SKM-1 (cell line): ENCODE measurements at regions not wholly inside any gene's neighbourhood (a gene's known extent, or its start where the extent isn't known, plus 50 kb on each side); places are given as distances from the start of the nearest gene placed in this dataset.

Experiments used
- DNase-seq: peaks from one replicate; lab custom pipeline; 2025; ENCODE audit not compliant: unreplicated experiment; lab: John Stamatoyannopoulos, UW

DNA sequence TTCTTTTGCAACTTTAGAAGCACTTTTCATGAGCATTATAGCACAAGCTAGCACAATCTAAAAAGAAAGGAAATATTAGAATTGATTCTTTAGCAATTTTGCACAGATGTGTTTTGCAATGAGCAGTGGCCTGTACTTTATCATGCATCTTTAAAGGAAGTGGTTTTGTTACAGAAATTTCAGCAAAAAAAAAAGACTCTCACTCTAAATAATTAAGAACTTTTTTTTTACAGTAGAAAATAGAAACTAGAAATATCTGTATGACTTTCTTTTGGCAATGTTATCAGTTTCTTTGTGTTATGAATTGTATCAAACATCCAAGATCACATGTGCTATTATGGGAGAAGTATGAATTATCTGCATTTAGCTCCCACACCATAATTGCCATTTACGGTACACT is 195.7 kb upstream of the KLF6 start:
- no peak for DNase-seq

DNA sequence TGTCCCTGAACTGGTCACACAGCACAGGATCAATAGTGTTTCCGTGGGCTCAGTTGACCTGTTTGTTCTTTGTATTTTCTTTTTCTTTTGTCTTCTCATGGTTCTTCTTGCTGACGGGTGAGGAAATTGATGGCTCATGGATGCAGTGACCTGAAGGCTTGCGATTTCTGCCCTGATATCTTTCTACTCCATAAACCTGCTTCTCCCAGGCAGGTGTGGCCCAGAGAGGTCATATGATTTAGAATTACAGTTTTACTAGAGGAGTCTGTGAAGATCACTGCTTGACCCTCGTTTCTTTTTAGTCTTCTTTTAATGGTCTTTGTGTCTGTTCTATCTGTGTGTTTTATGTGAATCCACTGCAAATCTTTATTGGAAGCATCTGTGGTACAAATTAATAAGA is 195.1 kb upstream of the KLF6 start:
- no peak for DNase-seq

- DNase-seq: no peak
Observed at GRCh38 chr10:3978761-3979160, 193.8 kb upstream of the KLF6 start.

DNA sequence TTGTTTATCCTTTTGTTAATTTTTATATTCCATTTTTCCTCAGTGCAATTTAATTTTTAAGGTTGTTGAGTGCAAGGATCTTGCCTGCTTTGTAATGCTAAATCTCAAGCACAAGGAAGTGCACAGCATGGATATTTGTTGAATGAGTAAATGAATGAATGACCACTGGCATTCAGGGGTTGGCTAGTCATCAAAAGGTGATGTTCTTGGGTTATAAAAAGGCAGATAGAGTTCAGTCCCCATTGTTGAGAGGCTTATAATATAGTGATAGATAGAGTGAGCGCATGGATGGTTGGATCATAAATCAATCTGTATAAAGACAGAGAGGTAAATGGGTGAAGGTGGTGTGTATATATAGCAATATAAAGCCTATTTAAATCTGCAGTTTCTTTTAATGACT is 193.2 kb upstream of the KLF6 start:
- DNase-seq: no peak

GRCh38 chr10:3977761-3978160 is 192.8 kb upstream of the KLF6 start:
- no peak for DNase-seq

DNA sequence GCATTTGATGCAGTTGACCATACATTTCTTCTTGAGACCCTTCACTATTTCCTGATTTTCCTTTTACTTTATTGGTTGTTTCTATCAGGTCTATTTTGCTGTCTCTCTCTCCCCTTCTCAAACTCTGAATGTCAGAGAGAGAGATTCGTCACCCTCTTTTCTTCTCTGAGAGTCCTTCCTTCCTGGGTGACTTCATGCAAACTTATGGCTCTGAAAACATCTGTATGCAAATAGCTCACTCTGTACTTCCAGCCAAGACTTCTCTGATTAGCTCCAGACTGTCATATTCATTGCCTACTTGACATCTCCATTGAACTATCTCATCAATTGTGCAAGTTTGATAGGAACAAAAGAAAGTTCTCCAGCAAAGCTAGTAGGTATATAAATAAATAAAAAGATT is 191.7 kb upstream of the KLF6 start:
- DNase-seq: no peak

DNA sequence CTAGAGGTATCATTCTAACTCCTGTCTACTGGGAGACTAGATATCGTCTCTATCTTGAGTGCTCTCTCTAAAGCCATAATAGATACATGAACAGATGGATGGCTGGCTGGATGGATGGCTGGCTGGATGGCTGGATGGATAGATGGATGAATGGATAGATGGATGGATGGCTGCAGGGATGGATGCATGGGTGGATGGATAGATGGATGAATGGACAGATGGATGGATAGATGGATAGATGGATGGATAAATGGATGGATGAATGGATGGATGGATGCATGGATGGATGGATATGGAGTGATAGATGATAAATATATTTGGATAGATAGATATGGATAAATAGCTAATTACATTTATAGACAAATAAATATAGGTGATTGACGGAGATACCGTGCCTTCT is 191.2 kb upstream of the KLF6 start:
- no peak for DNase-seq

GRCh38 chr10:3975016-3975415 is 190.0 kb upstream of the KLF6 start:
- no peak for DNase-seq

- no peak for DNase-seq
Observed at GRCh38 chr10:3972460-3973301, 187.7 kb upstream of the KLF6 start.

- DNase-seq: no peak
Observed at GRCh38 chr10:3971713-3972112, 186.7 kb upstream of the KLF6 start.

DNA sequence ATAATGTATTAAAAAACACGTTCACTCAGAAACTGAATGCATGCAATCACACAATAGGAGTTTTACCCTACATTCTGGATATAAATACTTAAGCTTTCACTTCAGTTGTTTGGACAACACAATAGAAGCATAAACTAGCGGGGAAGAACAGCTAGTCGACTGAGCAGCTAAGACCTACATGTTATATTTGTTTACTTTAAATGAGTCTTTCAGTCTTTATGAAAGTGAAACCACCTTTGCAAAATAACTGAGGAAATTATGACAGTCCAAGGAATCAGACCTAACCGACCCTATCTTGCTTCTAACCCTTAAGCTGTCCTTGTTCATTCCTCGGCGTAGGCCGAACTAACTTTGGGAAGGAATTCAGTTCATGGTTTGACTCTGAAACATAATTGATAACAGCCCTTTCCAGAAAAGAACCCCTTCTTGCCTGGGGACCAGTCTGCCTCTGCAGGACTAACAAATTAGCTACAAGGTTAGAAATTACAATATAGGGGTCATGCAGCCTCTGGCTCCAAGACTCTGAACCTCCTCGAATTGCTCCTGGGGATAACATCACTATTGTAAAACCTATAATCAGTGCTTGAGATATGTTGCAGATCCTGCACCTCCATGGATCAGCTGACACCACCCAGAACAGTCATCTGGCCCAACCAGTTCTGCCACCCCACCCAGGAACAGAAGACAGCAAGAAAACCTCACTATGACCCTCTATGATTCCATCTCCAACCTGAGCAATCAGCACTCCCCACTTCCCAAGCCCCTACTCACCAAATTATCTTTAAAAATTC is 185.1 kb upstream of the KLF6 start:
- no peak for DNase-seq

DNA sequence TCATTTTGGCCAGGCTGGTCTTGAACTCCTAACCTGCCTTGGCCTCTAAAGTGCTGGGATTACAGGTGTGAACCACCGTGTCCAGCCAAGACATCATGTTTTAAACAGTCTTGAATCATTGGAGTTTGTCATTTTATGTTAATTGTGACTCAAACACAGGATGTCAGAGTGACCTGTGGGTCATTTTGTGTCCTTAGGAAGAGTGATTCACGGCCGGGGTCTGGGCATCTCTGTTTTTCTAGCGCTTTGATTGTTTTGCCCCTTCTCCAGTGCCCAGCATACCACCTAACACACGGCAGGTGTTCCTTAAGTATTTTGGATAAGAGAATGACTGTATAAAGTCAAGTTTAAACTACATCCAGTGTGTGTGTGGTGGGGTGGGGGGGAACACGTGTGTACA is 183.7 kb upstream of the KLF6 start:
- no peak for DNase-seq

GRCh38 chr10:3964516-3964915 is 179.5 kb upstream of the KLF6 start:
- DNase-seq: no peak

DNA sequence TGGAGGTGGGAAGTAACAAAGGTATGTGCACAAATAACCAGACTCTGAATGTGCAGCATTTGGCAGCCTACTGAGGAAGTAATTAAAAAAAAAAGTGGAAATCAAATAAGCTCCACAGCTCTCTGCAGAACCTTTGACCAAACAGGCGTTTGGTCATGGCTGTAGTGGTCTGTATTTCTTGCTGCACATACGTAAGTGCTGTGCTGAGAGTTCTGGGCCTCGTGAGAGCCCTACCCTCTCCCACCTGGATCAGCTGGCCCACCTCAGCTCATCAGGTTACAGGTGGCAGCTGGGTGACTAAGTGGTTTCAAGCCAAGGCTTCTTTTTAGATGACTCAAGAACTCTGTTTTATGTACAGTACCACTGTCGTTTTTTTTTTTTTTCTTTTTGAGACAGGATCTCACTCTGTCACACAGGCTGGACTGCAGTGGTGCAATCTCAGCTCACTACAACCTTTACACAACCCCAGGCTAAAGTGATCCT is 178.2 kb upstream of the KLF6 start:
- no peak for DNase-seq

DNA sequence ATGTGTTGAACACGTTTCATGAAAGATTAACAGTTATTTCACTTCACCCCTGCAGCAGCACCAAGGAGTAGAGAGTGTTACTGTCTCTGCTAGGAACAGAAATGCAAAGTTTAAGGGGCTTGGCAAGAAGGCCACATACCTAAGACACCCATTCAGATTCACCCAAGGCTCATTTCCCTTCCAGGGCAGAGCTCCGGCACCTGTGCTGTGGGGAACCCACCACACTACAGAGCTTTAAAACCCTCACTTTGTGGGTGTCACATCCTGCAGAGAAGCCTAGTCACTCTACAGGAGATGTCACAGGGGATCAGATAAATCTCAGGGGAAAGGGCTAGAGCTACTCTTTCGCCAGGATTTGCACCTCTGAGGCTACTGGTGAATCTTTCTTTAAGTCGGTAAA is 176.1 kb upstream of the KLF6 start:
- DNase-seq: no peak

DNA sequence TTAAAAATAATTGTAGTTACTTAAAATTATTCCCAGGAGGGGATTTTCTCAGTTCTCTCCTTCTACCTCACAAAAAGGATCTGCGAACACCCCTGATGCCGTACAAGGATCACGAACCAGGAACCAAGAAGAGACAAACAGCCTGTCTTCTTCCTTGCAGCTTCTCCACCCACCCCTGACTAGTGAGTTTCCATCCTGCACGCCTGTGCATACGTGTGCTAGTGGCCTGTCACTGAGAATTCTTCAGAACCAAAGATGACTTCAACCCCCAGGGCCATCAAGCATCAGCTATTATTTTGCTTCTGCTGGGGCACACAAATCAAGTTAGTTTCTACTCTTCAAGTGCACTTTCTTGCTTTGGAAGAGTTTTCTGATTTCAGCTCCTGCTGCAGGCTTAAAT is 175.5 kb upstream of the KLF6 start:
- DNase-seq: no peak

DNA sequence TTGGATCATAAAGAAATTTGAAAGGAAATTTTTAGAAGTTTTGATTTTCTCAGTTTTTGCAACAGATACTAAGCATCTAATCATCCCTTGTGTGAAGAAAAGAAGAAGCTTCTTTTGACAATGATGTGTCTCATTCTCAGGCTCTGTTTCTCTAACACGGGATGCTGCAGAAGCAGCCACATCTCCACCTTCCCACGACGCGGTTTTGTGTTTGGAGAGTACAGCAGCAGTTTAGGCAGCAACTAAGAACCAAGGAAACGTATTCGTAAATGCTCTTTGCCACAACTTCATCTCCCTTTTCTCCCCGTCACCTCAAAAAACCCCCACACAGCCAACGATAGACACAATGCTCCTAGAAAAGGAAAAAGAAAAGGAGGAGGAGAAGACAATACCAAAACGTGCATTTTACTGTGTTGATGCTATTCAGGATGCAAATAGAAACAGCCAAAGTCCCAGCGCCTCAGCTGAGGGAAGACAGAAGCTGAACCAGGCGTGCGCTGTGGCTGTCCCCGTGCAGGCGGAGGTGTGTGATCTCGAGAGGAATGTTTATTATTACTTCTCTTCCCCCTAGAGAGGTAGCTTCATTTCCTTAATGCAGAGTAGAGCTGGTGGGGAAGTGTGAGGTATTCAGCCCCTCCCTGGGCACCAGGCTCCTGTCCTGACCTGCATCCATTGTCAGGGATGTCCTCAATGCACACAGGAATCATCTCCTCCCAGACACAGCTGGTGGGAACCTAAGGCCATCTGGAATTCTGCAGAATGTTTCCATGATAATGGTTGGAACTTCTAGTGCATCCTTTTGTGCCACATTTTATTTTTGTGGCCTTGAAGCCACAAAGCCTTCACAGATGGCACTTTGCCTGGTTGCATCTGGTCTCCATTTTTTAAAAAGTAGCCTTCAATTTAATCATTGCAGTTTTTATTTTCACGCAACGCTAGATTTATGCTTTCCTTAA is 174.6 kb upstream of the KLF6 start:
- no peak for DNase-seq

- no peak for DNase-seq
Observed at GRCh38 chr10:3958472-3958996, 173.5 kb upstream of the KLF6 start.

DNA sequence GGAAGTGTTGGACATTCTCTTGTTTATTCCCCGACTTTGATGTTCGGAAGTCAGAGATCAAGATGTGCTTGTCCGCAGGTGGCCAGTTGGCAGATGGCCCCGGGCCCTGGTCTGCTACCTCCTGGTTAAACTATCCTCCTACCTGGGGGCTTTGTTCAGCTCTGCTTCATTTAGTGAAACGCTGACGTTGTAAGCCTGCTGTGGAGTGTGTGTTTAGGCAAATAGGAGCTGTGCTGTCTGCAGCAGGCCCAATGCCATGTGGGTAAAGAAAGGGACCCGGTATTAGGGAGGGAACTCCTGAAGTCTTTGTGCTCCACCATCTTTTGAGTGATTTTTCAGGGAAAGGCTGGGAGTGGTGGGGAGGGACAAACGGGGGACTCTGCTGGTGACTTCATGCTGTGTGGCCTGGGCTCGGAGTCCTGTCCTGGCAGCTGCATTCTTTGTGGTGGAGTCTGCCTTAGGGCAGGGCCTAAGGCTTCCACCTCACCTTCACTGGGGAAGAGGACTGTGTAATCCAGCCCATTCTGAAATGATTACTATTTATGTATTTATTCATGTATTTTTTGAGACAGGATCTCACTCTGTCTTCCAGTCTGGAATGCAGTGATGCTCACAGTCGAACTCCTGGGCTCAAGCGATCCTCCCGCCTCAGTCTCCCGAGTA is 171.1 kb upstream of the KLF6 start:
- no peak for DNase-seq

DNA sequence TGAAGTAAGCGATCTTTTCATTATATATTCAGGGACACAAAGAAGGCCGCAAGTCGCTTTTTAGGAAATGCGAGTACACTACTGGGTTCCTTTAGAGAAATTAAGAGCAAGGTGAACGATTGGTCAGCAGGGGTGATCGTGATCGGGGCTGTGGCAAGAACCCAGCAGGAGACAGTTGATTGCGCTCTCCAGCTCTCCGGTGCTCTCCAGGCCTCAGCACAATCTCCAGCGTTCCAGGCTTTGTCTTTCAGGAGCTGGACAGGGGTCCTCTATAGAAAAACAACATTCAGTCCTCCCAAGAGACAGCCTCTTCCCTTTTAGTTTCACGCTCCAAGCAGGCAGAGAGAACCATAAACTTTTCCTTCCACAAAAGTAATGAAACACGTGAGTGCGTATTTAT is 170.5 kb upstream of the KLF6 start:
- DNase-seq: no peak
